NCI-H146 treated with DMSO at 0.1 percent for 48 hours (cell line): ENCODE measurements at regions not wholly inside any gene's neighbourhood (a gene's known extent, or its start where the extent isn't known, plus 50 kb on each side); places are given as distances from the start of the nearest gene placed in this dataset.

Experiments
- DNase-seq: peaks from one replicate; lab custom pipeline; 2025; ENCODE audit not compliant: unreplicated experiment; lab: John Stamatoyannopoulos, UW

- DNase-seq, result no peak
These were observed 1099.3 kb downstream of the ROBO2 start for GRCh38 chr3:78139166-78139565.

DNA sequence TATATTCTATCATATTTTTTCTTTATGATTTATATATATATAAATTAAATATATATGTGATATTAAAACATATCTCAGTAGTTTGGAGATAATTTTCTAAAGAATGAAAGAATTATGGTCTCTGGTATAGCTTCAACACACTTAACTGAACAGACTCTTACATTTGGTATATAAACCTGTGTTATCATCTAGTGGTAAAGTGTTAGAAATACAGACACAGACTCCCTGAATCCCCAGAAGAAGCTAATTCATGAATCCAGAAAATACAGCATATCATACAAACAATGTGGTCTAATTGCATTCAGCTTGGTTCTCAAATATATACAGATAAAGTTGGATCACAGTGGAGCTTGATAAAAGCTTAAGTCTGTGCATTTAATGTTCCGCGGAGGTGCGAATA lies 1100.4 kb downstream of the ROBO2 start:
- DNase-seq, result no peak

DNA sequence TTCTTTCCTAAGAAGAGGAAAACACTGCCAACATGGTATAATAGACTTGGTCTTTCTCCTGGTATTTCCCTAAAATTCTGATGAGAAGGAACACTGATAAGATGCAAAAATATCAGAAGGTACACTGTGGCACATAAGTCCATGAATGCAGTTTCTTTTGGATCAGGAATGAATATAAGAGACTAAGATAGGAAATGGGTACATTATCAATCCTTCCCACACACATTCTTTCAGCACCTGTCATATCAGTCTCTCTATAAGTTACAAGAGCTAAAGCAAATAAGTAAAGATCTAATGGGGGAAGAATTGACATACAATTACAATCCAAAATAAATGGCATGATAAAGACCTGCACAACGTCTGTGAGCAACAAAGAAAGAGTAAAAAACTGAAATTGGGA lies 1101.0 kb downstream of the ROBO2 start:
- DNase-seq, result no peak

GRCh38 chr3:78141269-78141668 lies 1101.4 kb downstream of the ROBO2 start:
- DNase-seq, result no peak

- no peak for DNase-seq
These were observed 1103.1 kb downstream of the ROBO2 start for GRCh38 chr3:78143000-78143399.

- no peak for DNase-seq
These were observed 1109.3 kb downstream of the ROBO2 start for GRCh38 chr3:78148986-78149717.

GRCh38 chr3:78153973-78154372 lies 1114.1 kb downstream of the ROBO2 start:
- DNase-seq, result no peak

GRCh38 chr3:78154521-78155186 lies 1114.8 kb downstream of the ROBO2 start:
- no peak for DNase-seq

- DNase-seq, result no peak
These were observed 1121.8 kb downstream of the ROBO2 start for GRCh38 chr3:78161736-78162135.

- DNase-seq, result no peak
These were observed 1123.5 kb downstream of the ROBO2 start for GRCh38 chr3:78163379-78163778.

GRCh38 chr3:78165876-78166275 lies 1126.0 kb downstream of the ROBO2 start:
- no peak for DNase-seq

GRCh38 chr3:78174821-78175220 lies 1134.9 kb downstream of the ROBO2 start:
- peak; percentile 29 for DNase-seq

GRCh38 chr3:78176869-78177268 lies 1137.0 kb downstream of the ROBO2 start:
- DNase-seq, result no peak

GRCh38 chr3:78177780-78178179 lies 1137.9 kb downstream of the ROBO2 start:
- DNase-seq, result no peak

GRCh38 chr3:78178209-78178608 lies 1138.3 kb downstream of the ROBO2 start:
- no peak for DNase-seq

GRCh38 chr3:78178740-78179363 lies 1139.0 kb downstream of the ROBO2 start:
- DNase-seq, result no peak

DNA sequence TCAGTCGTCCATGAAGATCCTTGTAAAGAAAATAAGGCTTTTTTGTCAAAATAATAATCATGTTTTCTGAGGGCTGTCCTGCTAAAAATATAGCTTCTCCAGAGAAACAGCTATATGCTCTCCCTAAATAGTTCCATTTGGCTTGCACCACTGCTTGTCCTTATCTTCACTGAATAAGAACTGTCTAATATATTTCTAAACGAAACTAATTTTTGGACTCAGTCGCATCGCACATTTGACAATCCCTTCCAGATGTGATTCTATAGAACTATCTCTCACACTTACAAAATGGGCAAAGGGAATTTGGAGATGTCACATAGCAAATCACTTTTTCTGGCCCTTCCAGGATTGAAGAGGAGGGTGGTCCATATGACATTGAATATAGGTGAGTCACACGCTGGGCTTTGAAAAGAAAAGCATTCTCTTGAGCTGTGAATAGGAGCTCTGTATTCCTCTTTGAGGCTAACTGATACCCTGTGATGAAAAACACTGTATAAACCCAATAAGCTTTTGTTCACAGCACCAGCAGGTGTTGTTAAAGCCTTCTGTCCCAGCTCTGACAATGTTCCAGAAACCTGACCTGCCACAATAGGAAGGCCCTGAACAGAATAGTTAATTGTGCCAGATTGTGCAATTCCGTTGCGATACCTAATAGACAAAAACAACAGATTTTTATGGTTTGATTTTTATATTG lies 1144.2 kb downstream of the ROBO2 start:
- DNase-seq, result peak; percentile 90

- DNase-seq, result peak; percentile 3
These were observed 1146.5 kb downstream of the ROBO2 start for GRCh38 chr3:78186404-78186803.

GRCh38 chr3:78201091-78201490 lies 1161.2 kb downstream of the ROBO2 start:
- DNase-seq, result no peak

DNA sequence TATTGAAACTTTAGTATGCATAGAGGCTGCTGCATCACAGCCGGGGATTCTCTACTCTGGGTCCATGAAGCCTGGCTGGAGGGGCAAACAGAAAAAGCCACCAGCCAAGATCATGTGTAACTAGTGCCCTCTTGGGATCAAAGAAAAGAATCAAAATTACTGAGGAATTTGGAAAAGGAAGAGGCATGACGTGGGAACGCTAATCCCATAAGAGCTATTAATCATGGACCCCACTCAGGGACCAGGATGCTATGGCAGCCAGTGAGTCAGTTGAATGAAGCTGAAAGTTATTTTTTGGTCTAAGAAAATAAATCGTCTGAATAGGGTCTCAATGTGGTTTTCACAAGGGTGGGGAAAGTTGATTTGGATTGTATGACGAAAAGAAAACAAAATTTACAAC lies 1165.1 kb downstream of the ROBO2 start:
- peak; percentile 30 for DNase-seq

DNA sequence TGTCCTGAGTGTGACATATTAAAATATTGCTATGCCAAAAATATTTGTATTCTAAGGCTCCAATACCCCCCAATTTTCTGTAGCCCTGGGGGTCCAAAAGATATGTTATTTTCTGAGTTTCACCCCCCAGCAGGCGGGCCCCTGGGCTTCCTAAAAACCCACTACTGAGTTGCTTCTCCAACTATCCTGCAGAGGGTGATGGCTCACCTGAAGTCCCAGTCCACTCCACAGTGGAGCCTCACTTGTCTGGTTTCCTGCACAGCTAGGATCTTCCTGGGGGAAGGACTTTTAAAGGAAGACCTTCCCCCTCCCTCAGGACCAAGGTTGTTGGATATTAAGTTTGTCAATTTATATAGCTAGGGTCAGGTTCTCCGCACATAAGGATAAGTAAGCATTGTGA lies 1181.4 kb downstream of the ROBO2 start:
- DNase-seq, result no peak

GRCh38 chr3:78221796-78222195 lies 1181.9 kb downstream of the ROBO2 start:
- no peak for DNase-seq
